ENCODE measurements at regions not wholly inside any gene's neighbourhood (a gene's known extent, or its start where the extent isn't known, plus 50 kb on each side); places are given as distances from the start of the nearest gene placed in this dataset.

DNA sequence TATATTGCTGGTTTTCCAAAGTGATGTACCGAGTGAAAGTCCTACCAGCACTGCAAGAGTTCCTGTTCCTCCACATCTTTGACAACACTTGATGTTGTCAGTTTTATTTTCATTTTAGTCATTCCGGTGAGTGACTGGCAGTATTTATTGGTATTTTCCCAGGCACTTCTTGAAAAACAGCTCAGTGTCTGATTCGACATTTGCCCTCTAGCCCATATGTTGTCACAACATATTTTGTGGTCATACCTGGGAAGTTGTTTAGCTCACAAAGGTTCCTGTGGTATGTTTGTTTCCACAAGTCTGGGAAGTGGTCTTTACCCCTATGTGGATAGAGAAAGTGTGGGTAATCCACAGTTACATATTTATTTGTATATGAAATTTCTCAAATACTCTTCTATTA lies 463.6 kb downstream of the HAPSTR1 start:
- TF ChIP-seq, protein P1, sequence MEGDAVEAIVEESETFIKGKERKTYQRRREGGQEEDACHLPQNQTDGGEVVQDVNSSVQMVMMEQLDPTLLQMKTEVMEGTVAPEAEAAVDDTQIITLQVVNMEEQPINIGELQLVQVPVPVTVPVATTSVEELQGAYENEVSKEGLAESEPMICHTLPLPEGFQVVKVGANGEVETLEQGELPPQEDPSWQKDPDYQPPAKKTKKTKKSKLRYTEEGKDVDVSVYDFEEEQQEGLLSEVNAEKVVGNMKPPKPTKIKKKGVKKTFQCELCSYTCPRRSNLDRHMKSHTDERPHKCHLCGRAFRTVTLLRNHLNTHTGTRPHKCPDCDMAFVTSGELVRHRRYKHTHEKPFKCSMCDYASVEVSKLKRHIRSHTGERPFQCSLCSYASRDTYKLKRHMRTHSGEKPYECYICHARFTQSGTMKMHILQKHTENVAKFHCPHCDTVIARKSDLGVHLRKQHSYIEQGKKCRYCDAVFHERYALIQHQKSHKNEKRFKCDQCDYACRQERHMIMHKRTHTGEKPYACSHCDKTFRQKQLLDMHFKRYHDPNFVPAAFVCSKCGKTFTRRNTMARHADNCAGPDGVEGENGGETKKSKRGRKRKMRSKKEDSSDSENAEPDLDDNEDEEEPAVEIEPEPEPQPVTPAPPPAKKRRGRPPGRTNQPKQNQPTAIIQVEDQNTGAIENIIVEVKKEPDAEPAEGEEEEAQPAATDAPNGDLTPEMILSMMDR (conservative IDR thresholded peaks at IDR 0.05; ENCODE audit: low read depth), result no peak
- DNase-seq (ENCODE audit: low spot score), result no peak
- no peak overlapping the region for H3K27ac ChIP-seq
- ChIA-PET CTCF (no interaction called here), POLR2A (ENCODE audit: low non-redundant PET) (no interaction called here)

DNA sequence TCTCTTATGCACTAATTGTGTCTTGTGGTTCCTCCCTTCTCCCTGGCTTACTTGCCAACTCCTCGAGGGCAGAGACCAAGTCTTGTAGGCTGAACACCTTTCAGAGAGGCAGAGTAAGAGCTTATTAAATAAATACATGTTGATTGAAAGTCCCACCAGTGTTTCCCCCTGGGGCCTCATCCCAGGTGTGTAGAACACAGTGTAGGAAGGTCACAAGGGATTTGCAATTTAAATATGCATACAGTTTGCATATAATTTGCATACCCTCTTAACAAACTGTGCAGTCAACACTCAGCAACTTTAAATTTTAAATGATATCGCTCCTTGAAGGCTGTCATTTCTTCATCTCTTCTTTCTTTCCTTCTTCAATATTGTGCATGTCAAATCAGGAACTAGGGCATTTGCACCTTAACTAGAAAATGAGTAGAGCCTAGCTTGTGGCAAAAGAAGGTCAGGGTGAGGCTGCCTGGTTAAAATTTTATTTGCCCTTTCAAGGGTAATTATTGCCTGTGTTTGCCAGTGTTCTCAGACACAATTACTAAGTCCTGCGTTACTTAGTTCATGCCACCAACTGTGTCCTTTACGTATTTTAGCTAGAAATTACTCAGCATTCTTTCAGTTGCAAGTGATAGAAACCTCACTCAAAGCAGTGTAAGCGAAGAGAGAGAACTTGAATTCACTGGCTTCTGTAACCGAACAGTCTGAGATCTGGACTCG lies 465.7 kb downstream of the HAPSTR1 start:
- CTCF ChIA-PET, result interaction anchor here (0.6 kb wide), 1 partner anchor 940 kb away, joined by 3 read pairs; no protein-coding TSS in a partner anchor
- DNase-seq (ENCODE audit: low spot score), result no peak
- POLR2A ChIA-PET (ENCODE audit: low non-redundant PET), result no interaction called here
- H3K27ac ChIP-seq, result no peak overlapping the region
- TF ChIP-seq, protein P1 (conservative IDR thresholded peaks at IDR 0.05; ENCODE audit: low read depth), result no peak

DNA sequence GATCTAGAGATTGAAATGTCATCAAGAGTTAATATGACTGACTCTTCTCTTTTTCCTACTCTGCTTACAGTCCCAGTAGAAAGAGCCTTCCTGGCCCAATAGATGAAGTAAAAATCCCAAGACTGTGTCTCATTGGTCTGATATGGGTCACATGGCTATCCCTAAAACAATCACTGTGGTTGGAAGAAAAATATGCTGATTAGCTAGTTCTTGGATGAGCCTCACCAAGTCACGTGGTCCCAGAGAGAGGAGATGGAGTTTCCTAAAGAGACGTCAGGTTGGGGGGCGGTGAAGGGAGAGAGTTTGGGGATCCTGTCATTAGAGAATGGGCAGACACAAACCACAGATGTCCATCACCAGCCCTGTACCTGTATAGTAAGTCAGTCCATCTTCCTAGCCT lies 466.3 kb downstream of the HAPSTR1 start:
- no peak for DNase-seq (ENCODE audit: low spot score)
- POLR2A ChIA-PET (ENCODE audit: low non-redundant PET), result no interaction called here
- CTCF ChIA-PET, result interaction anchor here (0.6 kb wide), 1 partner anchor 939 kb away, joined by 3 read pairs; no protein-coding TSS in a partner anchor
- H3K27ac ChIP-seq, result no peak overlapping the region
- TF ChIP-seq, protein P1 (conservative IDR thresholded peaks at IDR 0.05; ENCODE audit: low read depth), result no peak

DNA sequence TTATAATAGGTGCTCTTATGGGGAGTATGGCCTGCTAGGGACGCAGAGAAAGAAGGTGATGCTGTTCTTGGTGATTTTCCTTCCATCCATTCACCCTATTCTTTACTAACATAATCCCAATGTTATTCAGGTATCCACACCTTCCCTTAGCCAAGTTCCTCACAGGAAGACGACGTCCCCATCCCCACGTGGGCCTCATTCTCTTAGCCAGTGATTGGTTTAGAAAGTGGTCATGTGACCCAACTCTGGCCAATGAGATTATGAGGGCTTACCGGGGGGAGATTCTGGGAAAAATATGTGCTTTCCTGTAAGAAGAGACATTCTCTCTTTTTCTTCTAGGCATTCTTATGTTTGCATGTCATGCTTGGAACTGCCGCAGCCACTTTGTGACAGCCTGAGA lies 474.7 kb downstream of the HAPSTR1 start:
- TF ChIP-seq, protein P1 (conservative IDR thresholded peaks at IDR 0.05; ENCODE audit: low read depth), result no peak
- H3K27ac ChIP-seq, result no peak overlapping the region
- ChIA-PET CTCF (no interaction called here), POLR2A (ENCODE audit: low non-redundant PET) (no interaction called here)
- DNase-seq (ENCODE audit: low spot score), result no peak

DNA sequence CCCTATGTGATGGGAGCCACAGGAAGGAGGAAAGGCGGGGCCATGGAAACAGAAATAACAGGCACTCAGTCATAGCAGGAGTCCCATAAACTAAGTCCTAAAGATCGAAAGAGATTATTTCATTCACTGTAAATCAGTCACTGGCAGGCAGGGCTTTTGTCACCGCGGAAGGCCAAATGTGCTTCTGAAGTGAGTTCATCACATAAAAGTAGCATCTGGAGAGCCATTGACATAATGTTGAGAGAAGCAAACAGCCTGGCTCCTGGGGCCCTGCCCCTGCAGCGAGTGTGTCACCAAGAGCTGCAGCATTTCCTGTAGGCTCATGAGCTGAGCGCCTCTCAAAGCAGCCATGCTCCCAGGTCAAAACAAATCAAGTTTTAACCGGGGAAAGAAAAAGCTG lies 476.2 kb downstream of the HAPSTR1 start:
- POLR2A ChIA-PET (ENCODE audit: low non-redundant PET), result no interaction called here
- no peak overlapping the region for H3K27ac ChIP-seq
- TF ChIP-seq, protein P1 (conservative IDR thresholded peaks at IDR 0.05; ENCODE audit: low read depth), result no peak
- CTCF ChIA-PET, result no interaction called here
- no peak for DNase-seq (ENCODE audit: low spot score)

DNA sequence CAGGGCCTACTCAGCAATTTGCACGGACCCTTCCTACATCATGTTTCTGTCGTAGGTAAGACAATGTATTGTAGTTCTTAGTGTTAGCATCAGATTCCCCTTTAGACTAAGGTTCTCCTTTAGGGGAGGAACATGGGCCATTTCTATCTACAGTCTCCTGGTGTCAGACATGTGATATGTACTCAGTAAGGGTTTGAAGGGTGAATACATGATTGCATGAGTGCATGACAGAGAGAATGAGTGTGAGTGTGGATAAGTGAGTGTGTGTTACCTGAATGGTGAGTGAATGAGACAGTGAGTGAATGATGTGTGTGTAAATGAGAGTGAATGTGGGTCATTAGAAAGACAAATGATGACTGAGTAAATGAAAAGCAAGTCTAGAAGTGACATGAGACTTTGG lies 476.8 kb downstream of the HAPSTR1 start:
- DNase-seq (ENCODE audit: low spot score), result no peak
- H3K27ac ChIP-seq, result no peak overlapping the region
- ChIA-PET POLR2A (ENCODE audit: low non-redundant PET) (no interaction called here), CTCF (no interaction called here)
- TF ChIP-seq, protein P1 (conservative IDR thresholded peaks at IDR 0.05; ENCODE audit: low read depth), result no peak
